ENCODE measurements at regions not wholly inside any gene's neighbourhood (a gene's known extent, or its start where the extent isn't known, plus 50 kb on each side); places are given as distances from the start of the nearest gene placed in this dataset.

DNA sequence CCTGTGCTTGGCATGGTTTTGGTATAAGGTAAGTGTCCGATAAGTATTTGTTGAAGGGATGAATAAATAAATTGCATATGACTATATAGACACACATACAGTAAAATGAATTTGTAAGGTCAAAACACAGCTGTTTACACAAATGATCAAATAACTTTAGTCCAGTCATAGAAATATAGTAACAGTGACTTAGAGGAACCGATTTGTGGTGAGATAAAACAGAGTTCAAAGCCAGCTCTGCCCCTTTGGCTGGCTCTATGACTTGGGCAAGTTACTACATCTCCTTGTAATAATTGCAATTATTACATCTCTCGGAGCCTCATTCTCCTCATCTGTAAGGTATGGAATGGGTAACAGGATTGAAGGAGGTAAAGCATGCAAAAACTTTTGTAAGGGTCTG, 384.0 kb downstream of the PLK2 start:
- Histone ChIP-seq H3K4me3 (ENCODE audit: low read length) (no peak overlapping the region), H3K23ac (ENCODE audit: low read length) (no peak overlapping the region), H3K18ac (ENCODE audit: low read length) (no peak overlapping the region), H2BK120ac (ENCODE audit: low read depth, low read length) (no peak overlapping the region), H3K56ac (ENCODE audit: low read length) (no peak overlapping the region), H3K79me2 (ENCODE audit: control insufficient read depth, insufficient read depth, low read length) (no peaks in the 10 kb centered on the region), H2AK5ac (ENCODE audit: low read length) (no peak overlapping the region), H3K27me3 (ENCODE audit: insufficient read depth, low read length, poor library complexity) (no peaks in the 10 kb centered on the region), H3K36me3 (ENCODE audit: control insufficient read depth, insufficient read depth, low read length) (no peaks in the 10 kb centered on the region), H3K27ac (ENCODE audit: low read depth, low read length) (no peak overlapping the region), H3K9ac (ENCODE audit: low read length) (no peak overlapping the region), H4K8ac (ENCODE audit: low read depth, low read length) (no peak overlapping the region), H3K4ac (ENCODE audit: low read depth, low read length) (no peak overlapping the region), H3K4me2 (ENCODE audit: low read length) (no peak overlapping the region), H2BK5ac (ENCODE audit: low read length) (no peak overlapping the region), H2BK15ac (replicated peaks; ENCODE audit: low read depth) (peak overlapping the region; percentile 19), H3K4me1 (ENCODE audit: control insufficient read depth, low read depth, low read length) (peaks cover 3% of the 10 kb centered on the region), H4K5ac (ENCODE audit: low read length) (no peak overlapping the region), H3K79me1 (ENCODE audit: low read length) (no peaks in the 10 kb centered on the region)
- WGBS (ENCODE audit: extremely low coverage, insufficient coverage, low lambda C conversion rate) = no CpG with 5 or more reads among the region's 3 CpGs
- DNase-seq = no peak

DNA sequence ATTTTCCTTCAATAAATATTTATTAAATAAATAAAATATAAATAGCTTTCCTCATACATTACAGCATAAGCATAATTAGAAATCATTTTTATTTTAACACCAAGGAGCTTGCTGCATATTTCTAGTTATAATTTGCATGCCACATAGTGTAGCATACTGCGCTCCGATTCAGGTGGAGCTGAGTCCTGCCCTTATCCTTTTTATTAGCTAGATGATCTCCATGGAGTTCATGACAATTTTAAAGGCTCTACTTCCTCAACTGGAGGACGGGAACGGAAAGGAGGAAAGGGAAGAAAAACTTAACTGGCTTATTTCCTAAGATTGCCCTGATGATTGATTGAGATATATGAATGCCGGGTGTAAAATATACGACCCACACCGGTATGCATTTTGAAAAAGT, 385.2 kb downstream of the PLK2 start:
- no peak overlapping the region for H2AK5ac ChIP-seq (ENCODE audit: low read length)
- H3K4me1 ChIP-seq (ENCODE audit: control insufficient read depth, low read depth, low read length) = peaks cover 2% of the 10 kb centered on the region
- no peak overlapping the region for H2BK120ac ChIP-seq (ENCODE audit: low read depth, low read length)
- no peak overlapping the region for H3K4ac ChIP-seq (ENCODE audit: low read depth, low read length)
- H3K9ac ChIP-seq (ENCODE audit: low read length) = no peak overlapping the region
- no CpG with 5 or more reads among the region's 7 CpGs for WGBS (ENCODE audit: extremely low coverage, insufficient coverage, low lambda C conversion rate)
- H3K36me3 ChIP-seq (ENCODE audit: control insufficient read depth, insufficient read depth, low read length) = no peaks in the 10 kb centered on the region
- H3K4me2 ChIP-seq (ENCODE audit: low read length) = no peak overlapping the region
- H4K8ac ChIP-seq (ENCODE audit: low read depth, low read length) = no peak overlapping the region
- H3K27ac ChIP-seq (ENCODE audit: low read depth, low read length) = no peak overlapping the region
- H3K4me3 ChIP-seq (ENCODE audit: low read length) = no peak overlapping the region
- no peak overlapping the region for H2BK15ac ChIP-seq (replicated peaks; ENCODE audit: low read depth)
- no peaks in the 10 kb centered on the region for H3K27me3 ChIP-seq (ENCODE audit: insufficient read depth, low read length, poor library complexity)
- H3K79me1 ChIP-seq (ENCODE audit: low read length) = no peaks in the 10 kb centered on the region
- no peak for DNase-seq
- no peak overlapping the region for H3K56ac ChIP-seq (ENCODE audit: low read length)
- no peak overlapping the region for H3K18ac ChIP-seq (ENCODE audit: low read length)
- no peaks in the 10 kb centered on the region for H3K79me2 ChIP-seq (ENCODE audit: control insufficient read depth, insufficient read depth, low read length)
- H3K23ac ChIP-seq (ENCODE audit: low read length) = no peak overlapping the region
- H4K5ac ChIP-seq (ENCODE audit: low read length) = no peak overlapping the region
- no peak overlapping the region for H2BK5ac ChIP-seq (ENCODE audit: low read length)

DNA sequence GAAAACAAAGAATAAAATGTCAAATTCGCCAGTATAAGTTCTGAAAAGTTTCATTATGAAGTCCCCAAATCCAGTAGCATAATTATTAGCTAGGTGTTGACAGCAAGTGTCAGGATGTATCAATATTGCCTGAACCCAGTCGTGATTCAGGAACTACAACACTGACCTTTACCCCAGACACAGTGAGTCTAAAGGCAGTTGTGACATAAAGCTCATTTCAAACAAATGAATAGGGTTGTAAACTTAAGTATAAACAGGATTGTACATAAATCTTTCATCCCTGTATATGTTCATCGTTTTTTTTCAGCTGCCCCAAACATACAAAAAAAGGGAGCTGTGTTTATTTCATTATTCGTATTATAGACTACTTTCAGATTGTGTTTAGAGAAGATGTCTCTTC, 385.7 kb downstream of the PLK2 start:
- no peaks in the 10 kb centered on the region for H3K27me3 ChIP-seq (ENCODE audit: insufficient read depth, low read length, poor library complexity)
- no peak overlapping the region for H2BK15ac ChIP-seq (replicated peaks; ENCODE audit: low read depth)
- no peaks in the 10 kb centered on the region for H3K79me2 ChIP-seq (ENCODE audit: control insufficient read depth, insufficient read depth, low read length)
- no peak overlapping the region for H3K9ac ChIP-seq (ENCODE audit: low read length)
- H3K56ac ChIP-seq (ENCODE audit: low read length) = no peak overlapping the region
- no peak overlapping the region for H3K4ac ChIP-seq (ENCODE audit: low read depth, low read length)
- H3K23ac ChIP-seq (ENCODE audit: low read length) = no peak overlapping the region
- no peaks in the 10 kb centered on the region for H3K79me1 ChIP-seq (ENCODE audit: low read length)
- no peak overlapping the region for H2BK5ac ChIP-seq (ENCODE audit: low read length)
- H3K27ac ChIP-seq (ENCODE audit: low read depth, low read length) = no peak overlapping the region
- no peak overlapping the region for H2BK120ac ChIP-seq (ENCODE audit: low read depth, low read length)
- no peak overlapping the region for H3K4me2 ChIP-seq (ENCODE audit: low read length)
- no peak overlapping the region for H3K4me3 ChIP-seq (ENCODE audit: low read length)
- H3K36me3 ChIP-seq (ENCODE audit: control insufficient read depth, insufficient read depth, low read length) = no peaks in the 10 kb centered on the region
- H4K5ac ChIP-seq (ENCODE audit: low read length) = no peak overlapping the region
- no peak overlapping the region for H3K18ac ChIP-seq (ENCODE audit: low read length)
- H2AK5ac ChIP-seq (ENCODE audit: low read length) = no peak overlapping the region
- H3K4me1 ChIP-seq (ENCODE audit: control insufficient read depth, low read depth, low read length) = peaks cover 2% of the 10 kb centered on the region
- no peak overlapping the region for H4K8ac ChIP-seq (ENCODE audit: low read depth, low read length)
- DNase-seq = no peak
- WGBS (ENCODE audit: extremely low coverage, insufficient coverage, low lambda C conversion rate) = no CpG with 5 or more reads among the region's 4 CpGs

DNA sequence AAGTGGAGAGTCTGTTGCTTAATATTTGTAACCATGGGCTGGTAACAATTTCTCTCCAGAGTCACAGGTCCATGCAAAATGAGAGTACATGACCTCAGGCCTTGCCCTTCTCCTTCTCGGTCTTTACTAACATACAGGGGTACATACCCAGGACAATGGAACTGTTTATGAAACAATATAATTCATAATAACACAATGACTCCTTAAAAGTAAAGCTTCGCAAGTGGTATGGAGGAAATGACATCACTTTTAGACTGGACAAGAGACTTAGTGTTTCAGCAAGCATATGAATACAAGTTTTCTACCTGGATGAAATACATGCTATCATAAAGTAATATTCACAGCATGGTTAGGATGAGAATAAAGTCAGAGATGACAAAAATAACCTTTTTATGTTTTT, 386.6 kb downstream of the PLK2 start:
- H4K8ac ChIP-seq (ENCODE audit: low read depth, low read length) = no peak overlapping the region
- H3K4me1 ChIP-seq (ENCODE audit: control insufficient read depth, low read depth, low read length) = peaks cover 2% of the 10 kb centered on the region
- no peak overlapping the region for H3K4me2 ChIP-seq (ENCODE audit: low read length)
- H3K9ac ChIP-seq (ENCODE audit: low read length) = no peak overlapping the region
- no peak overlapping the region for H3K56ac ChIP-seq (ENCODE audit: low read length)
- no peak overlapping the region for H3K18ac ChIP-seq (ENCODE audit: low read length)
- no peak overlapping the region for H2BK15ac ChIP-seq (replicated peaks; ENCODE audit: low read depth)
- no peak overlapping the region for H3K4ac ChIP-seq (ENCODE audit: low read depth, low read length)
- DNase-seq = no peak
- H4K5ac ChIP-seq (ENCODE audit: low read length) = no peak overlapping the region
- H2AK5ac ChIP-seq (ENCODE audit: low read length) = no peak overlapping the region
- no peaks in the 10 kb centered on the region for H3K79me2 ChIP-seq (ENCODE audit: control insufficient read depth, insufficient read depth, low read length)
- no peaks in the 10 kb centered on the region for H3K79me1 ChIP-seq (ENCODE audit: low read length)
- H3K27ac ChIP-seq (ENCODE audit: low read depth, low read length) = no peak overlapping the region
- H3K23ac ChIP-seq (ENCODE audit: low read length) = no peak overlapping the region
- WGBS (ENCODE audit: extremely low coverage, insufficient coverage, low lambda C conversion rate) = no CpG with 5 or more reads among the region's 2 CpGs
- no peaks in the 10 kb centered on the region for H3K36me3 ChIP-seq (ENCODE audit: control insufficient read depth, insufficient read depth, low read length)
- H3K4me3 ChIP-seq (ENCODE audit: low read length) = no peak overlapping the region
- H2BK120ac ChIP-seq (ENCODE audit: low read depth, low read length) = no peak overlapping the region
- H3K27me3 ChIP-seq (ENCODE audit: insufficient read depth, low read length, poor library complexity) = no peaks in the 10 kb centered on the region
- H2BK5ac ChIP-seq (ENCODE audit: low read length) = no peak overlapping the region

DNA sequence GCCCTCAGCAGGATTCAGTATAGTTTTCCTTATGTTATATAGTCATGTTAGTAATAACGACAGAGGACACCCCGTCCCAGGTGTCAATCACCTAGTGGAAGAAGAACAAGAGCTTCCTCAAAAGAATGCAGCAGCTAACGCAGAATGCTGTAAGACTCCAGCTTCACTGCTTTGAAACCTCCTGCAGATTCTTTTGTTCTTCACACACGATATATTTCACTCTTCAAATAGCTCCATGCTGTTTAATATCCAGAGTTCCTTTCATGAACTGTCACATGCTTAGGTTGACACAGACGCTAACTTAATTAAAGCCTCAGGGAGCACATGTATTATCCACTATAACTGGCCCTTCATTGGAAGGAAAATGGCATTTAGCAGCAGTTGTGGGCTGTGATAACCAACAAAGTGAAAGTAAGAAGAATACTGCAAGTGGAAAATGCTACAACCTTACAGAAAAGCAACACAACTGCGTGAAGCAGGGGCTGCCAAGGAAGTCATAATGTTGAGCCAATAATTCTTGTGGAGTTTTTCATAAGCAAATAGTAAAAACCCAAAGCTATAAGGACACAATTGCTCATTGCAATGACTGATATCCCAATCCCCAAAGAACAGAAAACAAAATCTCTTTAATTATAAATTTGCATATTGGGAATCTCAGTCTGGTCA, 387.5 kb downstream of the PLK2 start:
- H3K36me3 ChIP-seq (ENCODE audit: control insufficient read depth, insufficient read depth, low read length) = no peaks in the 10 kb centered on the region
- no peak overlapping the region for H2BK5ac ChIP-seq (ENCODE audit: low read length)
- no peak overlapping the region for H3K23ac ChIP-seq (ENCODE audit: low read length)
- H4K8ac ChIP-seq (ENCODE audit: low read depth, low read length) = peak overlapping the region; percentile 28
- H3K4me3 ChIP-seq (ENCODE audit: low read length) = no peak overlapping the region
- peak; percentile 43 for DNase-seq
- H3K27ac ChIP-seq (ENCODE audit: low read depth, low read length) = no peak overlapping the region
- WGBS (ENCODE audit: extremely low coverage, insufficient coverage, low lambda C conversion rate) = no CpG with 5 or more reads among the region's 6 CpGs
- H3K27me3 ChIP-seq (ENCODE audit: insufficient read depth, low read length, poor library complexity) = no peaks in the 10 kb centered on the region
- no peak overlapping the region for H4K5ac ChIP-seq (ENCODE audit: low read length)
- no peaks in the 10 kb centered on the region for H3K79me2 ChIP-seq (ENCODE audit: control insufficient read depth, insufficient read depth, low read length)
- no peak overlapping the region for H3K18ac ChIP-seq (ENCODE audit: low read length)
- no peak overlapping the region for H3K56ac ChIP-seq (ENCODE audit: low read length)
- H3K79me1 ChIP-seq (ENCODE audit: low read length) = no peaks in the 10 kb centered on the region
- no peak overlapping the region for H3K4me2 ChIP-seq (ENCODE audit: low read length)
- H3K4me1 ChIP-seq (ENCODE audit: control insufficient read depth, low read depth, low read length) = peaks cover 2% of the 10 kb centered on the region
- no peak overlapping the region for H2BK120ac ChIP-seq (ENCODE audit: low read depth, low read length)
- H3K9ac ChIP-seq (ENCODE audit: low read length) = no peak overlapping the region
- no peak overlapping the region for H2BK15ac ChIP-seq (replicated peaks; ENCODE audit: low read depth)
- H3K4ac ChIP-seq (ENCODE audit: low read depth, low read length) = no peak overlapping the region
- H2AK5ac ChIP-seq (ENCODE audit: low read length) = no peak overlapping the region

DNA sequence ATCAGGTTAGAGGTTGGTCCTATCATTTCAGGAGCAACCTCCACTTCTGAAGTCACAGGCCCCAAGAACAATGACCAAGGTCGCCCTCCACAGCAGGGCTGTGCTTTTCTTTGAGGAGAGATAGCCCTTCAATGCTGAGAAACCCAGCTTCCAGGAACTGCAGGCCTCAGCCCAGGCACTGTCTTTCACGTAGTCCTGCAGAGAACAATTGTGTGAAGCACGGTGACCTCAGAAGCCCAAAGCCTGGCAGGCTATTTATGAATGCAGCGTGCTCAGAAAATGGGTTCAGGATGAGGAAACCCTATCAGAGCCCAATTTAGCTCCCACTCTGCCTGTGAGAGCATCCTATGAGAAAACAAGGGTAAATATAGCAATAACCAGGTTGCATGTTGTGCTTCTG, 388.3 kb downstream of the PLK2 start:
- Histone ChIP-seq H3K36me3 (ENCODE audit: control insufficient read depth, insufficient read depth, low read length) (no peaks in the 10 kb centered on the region), H3K4me1 (ENCODE audit: control insufficient read depth, low read depth, low read length) (peaks cover 2% of the 10 kb centered on the region), H3K9ac (ENCODE audit: low read length) (no peak overlapping the region), H4K5ac (ENCODE audit: low read length) (no peak overlapping the region), H3K79me1 (ENCODE audit: low read length) (no peaks in the 10 kb centered on the region), H3K27ac (ENCODE audit: low read depth, low read length) (peak overlapping the region; percentile 73), H4K8ac (ENCODE audit: low read depth, low read length) (no peak overlapping the region), H3K56ac (ENCODE audit: low read length) (no peak overlapping the region), H2BK5ac (ENCODE audit: low read length) (no peak overlapping the region), H3K4me3 (ENCODE audit: low read length) (no peak overlapping the region), H2AK5ac (ENCODE audit: low read length) (no peak overlapping the region), H2BK120ac (ENCODE audit: low read depth, low read length) (peak overlapping the region; percentile 96), H3K4me2 (ENCODE audit: low read length) (no peak overlapping the region), H3K27me3 (ENCODE audit: insufficient read depth, low read length, poor library complexity) (no peaks in the 10 kb centered on the region), H3K4ac (ENCODE audit: low read depth, low read length) (peak overlapping the region; percentile 48), H3K23ac (ENCODE audit: low read length) (no peak overlapping the region), H3K79me2 (ENCODE audit: control insufficient read depth, insufficient read depth, low read length) (no peaks in the 10 kb centered on the region), H2BK15ac (replicated peaks; ENCODE audit: low read depth) (no peak overlapping the region), H3K18ac (ENCODE audit: low read length) (peak overlapping the region; percentile 83)
- no CpG with 5 or more reads among the region's 4 CpGs for WGBS (ENCODE audit: extremely low coverage, insufficient coverage, low lambda C conversion rate)
- DNase-seq = peak; percentile 92
